Smooth muscle cell (in vitro differentiated cells): ENCODE measurements at regions not wholly inside any gene's neighbourhood (a gene's known extent, or its start where the extent isn't known, plus 50 kb on each side); places are given as distances from the start of the nearest gene placed in this dataset.
A peak's percentile ranks its signal among the peaks of the same experiment; 100 is the strongest.

Source experiments
- DNase-seq: peaks from one replicate; lab custom pipeline; 2025; ENCODE audit not compliant: unreplicated experiment; lab: John Stamatoyannopoulos, UW
- H2AFZ ChIP-seq: fragments of 200-600 bp; sonication (generic); 2 replicates; pipeline ENCODE4 v1.6.0; 2016; ENCODE audit warnings: antibody characterized with exemption, low read depth, mild to moderate bottlenecking
- H3F3A ChIP-seq: fragments of 200-600 bp; sonication (generic); 2 replicates; pipeline ENCODE4 v1.6.0; 2017; ENCODE audit warnings: antibody characterized with exemption, low read depth
- H3K27ac ChIP-seq: fragments of 200-600 bp; sonication (generic); 2 replicates; pipeline ENCODE4 v1.5.1; 2016; ENCODE audit warnings: low read depth, mild to moderate bottlenecking
- H3K27me3 ChIP-seq: fragments of 200-600 bp; sonication (generic); 2 replicates; pipeline ENCODE4 v1.6.1; 2016; ENCODE audit warnings: low read depth, mild to moderate bottlenecking
- H3K36me3 ChIP-seq: fragments of 200-600 bp; sonication (generic); 2 replicates; pipeline ENCODE4 v1.5.1; 2016; ENCODE audit warnings: low read depth
- H3K4me1 ChIP-seq: fragments of 200-600 bp; sonication (generic); 2 replicates; pipeline ENCODE4 v1.5.1; 2016; ENCODE audit warnings: low read depth
- H3K4me2 ChIP-seq: fragments of 200-600 bp; sonication (generic); 2 replicates; pipeline ENCODE4 v1.6.0; 2016; ENCODE audit warnings: mild to moderate bottlenecking
- H3K4me3 ChIP-seq: fragments of 200-600 bp; sonication (generic); 2 replicates; pipeline ENCODE4 v1.5.1; 2016; ENCODE audit warnings: mild to moderate bottlenecking
- H3K79me2 ChIP-seq: fragments of 200-600 bp; sonication (generic); 2 replicates; pipeline ENCODE4 v1.6.0; 2016; ENCODE audit warnings: low read depth, mild to moderate bottlenecking
- H3K9ac ChIP-seq: fragments of 200-600 bp; sonication (generic); 2 replicates; pipeline ENCODE4 v1.6.0; 2016; ENCODE audit warnings: low read depth
- H3K9me3 ChIP-seq: fragments of 200-600 bp; sonication (generic); replicated peaks from 2 replicates; pipeline ENCODE4 v1.5.1; 2016; ENCODE audit warnings: low read depth
- H4K20me1 ChIP-seq: fragments of 200-600 bp; sonication (generic); 2 replicates; pipeline ENCODE4 v1.6.0; 2016; ENCODE audit warnings: low read depth
- WGBS: methylation state at CpG from one replicate; pipeline ENCODE4 v1.1.7; 2016; ENCODE audit warnings: low lambda C conversion rate; 5-methylcytosine and 5-hydroxymethylcytosine counted together
- TF ChIP-seq, protein P1 (sequence below): fragments of 200-600 bp; sonication (generic); IDR thresholded peaks from 2 replicates; pipeline ENCODE4 v1.5.1; 2017; ENCODE audit warnings: borderline replicate concordance, mild to moderate bottlenecking, antibody characterized with exemption; ENCODE audit not compliant: insufficient read depth, poor library complexity, severe bottlenecking

DNA sequence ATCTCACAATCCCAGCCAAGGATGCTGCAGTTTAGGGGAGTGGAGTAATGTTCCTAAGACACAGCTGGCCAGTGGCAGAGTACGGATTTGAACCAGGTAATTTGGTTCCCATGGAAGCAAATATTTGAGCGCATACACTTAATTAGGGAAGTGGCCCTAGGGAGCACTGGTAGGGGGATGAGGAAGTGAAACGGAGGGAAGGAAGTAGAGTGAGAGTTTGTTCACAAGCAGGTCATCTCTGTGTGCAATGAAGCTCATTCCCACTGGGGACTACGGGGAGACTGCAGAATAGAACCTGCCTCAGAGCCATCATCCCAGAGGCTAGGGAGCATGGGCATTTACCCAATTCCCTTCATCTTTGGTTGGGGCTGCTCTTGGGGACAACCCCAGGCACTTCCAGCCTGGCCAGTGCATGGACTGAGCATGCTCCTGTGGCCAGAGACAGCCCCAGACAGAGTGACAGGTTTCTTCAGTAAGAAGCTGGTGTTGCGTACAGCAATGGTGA lies 317.2 kb upstream of the PROK2 start:
- Histone ChIP-seq H3K4me3 (no peak overlapping the region), H3K36me3 (no peaks in the 10 kb centered on the region), H3K27me3 (peaks cover 26% of the 10 kb centered on the region), H3K4me2 (no peak overlapping the region), H3K27ac (no peak overlapping the region), H2AFZ (no peak overlapping the region), H3K79me2 (no peaks in the 10 kb centered on the region), H3K9me3 (no peaks in the 10 kb centered on the region), H3K9ac (no peak overlapping the region), H3F3A (no peaks in the 10 kb centered on the region), H4K20me1 (no peaks in the 10 kb centered on the region), H3K4me1 (no peaks in the 10 kb centered on the region)
- TF ChIP-seq, protein P1, sequence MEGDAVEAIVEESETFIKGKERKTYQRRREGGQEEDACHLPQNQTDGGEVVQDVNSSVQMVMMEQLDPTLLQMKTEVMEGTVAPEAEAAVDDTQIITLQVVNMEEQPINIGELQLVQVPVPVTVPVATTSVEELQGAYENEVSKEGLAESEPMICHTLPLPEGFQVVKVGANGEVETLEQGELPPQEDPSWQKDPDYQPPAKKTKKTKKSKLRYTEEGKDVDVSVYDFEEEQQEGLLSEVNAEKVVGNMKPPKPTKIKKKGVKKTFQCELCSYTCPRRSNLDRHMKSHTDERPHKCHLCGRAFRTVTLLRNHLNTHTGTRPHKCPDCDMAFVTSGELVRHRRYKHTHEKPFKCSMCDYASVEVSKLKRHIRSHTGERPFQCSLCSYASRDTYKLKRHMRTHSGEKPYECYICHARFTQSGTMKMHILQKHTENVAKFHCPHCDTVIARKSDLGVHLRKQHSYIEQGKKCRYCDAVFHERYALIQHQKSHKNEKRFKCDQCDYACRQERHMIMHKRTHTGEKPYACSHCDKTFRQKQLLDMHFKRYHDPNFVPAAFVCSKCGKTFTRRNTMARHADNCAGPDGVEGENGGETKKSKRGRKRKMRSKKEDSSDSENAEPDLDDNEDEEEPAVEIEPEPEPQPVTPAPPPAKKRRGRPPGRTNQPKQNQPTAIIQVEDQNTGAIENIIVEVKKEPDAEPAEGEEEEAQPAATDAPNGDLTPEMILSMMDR = no peak
- WGBS = 92% methylated on average over 5 of the region's 5 CpGs
- DNase-seq = no peak

- no peak for DNase-seq
- no peaks in the 10 kb centered on the region for H3F3A ChIP-seq
- no peaks in the 10 kb centered on the region for H3K9me3 ChIP-seq
- H3K79me2 ChIP-seq = no peaks in the 10 kb centered on the region
- no peaks in the 10 kb centered on the region for H4K20me1 ChIP-seq
- H3K4me3 ChIP-seq = no peak overlapping the region
- H3K4me2 ChIP-seq = no peak overlapping the region
- TF ChIP-seq, protein P1 = no peak
- peak overlapping the region; percentile 60 for H3K9ac ChIP-seq
- peaks cover 26% of the 10 kb centered on the region for H3K27me3 ChIP-seq
- H3K36me3 ChIP-seq = no peaks in the 10 kb centered on the region
- no peaks in the 10 kb centered on the region for H3K4me1 ChIP-seq
- H3K27ac ChIP-seq = no peak overlapping the region
- H2AFZ ChIP-seq = no peak overlapping the region
- 86% methylated on average over 6 of the region's 6 CpGs for WGBS
These were observed 316.5 kb upstream of the PROK2 start for GRCh38 chr3:72101494-72101893.

GRCh38 chr3:72100601-72101187 lies 315.7 kb upstream of the PROK2 start:
- Histone ChIP-seq H2AFZ (peak overlapping the region; percentile 56), H4K20me1 (no peaks in the 10 kb centered on the region), H3F3A (no peaks in the 10 kb centered on the region), H3K4me1 (no peaks in the 10 kb centered on the region), H3K9me3 (no peaks in the 10 kb centered on the region), H3K79me2 (no peaks in the 10 kb centered on the region), H3K36me3 (no peaks in the 10 kb centered on the region), H3K4me2 (peak overlapping the region; percentile 92), H3K4me3 (peak overlapping the region; percentile 51), H3K27ac (peak overlapping the region; percentile 48), H3K27me3 (peaks cover 26% of the 10 kb centered on the region), H3K9ac (peak overlapping the region; percentile 60)
- WGBS = 1% methylated on average over 21 of the region's 21 CpGs
- TF ChIP-seq, protein P1 = no peak
- peak; percentile 89 for DNase-seq

GRCh38 chr3:72100080-72100511 lies 315.1 kb upstream of the PROK2 start:
- Histone ChIP-seq H3F3A (no peaks in the 10 kb centered on the region), H3K4me2 (peak overlapping the region; percentile 92), H3K4me1 (no peaks in the 10 kb centered on the region), H3K4me3 (peak overlapping the region; percentile 51), H3K79me2 (no peaks in the 10 kb centered on the region), H3K9me3 (no peaks in the 10 kb centered on the region), H3K9ac (peak overlapping the region; percentile 60), H3K36me3 (no peaks in the 10 kb centered on the region), H3K27ac (peak overlapping the region; percentile 48), H2AFZ (peak overlapping the region; percentile 56), H3K27me3 (peaks cover 26% of the 10 kb centered on the region), H4K20me1 (no peaks in the 10 kb centered on the region)
- WGBS = 21% methylated on average over 17 of the region's 17 CpGs
- no peak for DNase-seq
- TF ChIP-seq, protein P1 = no peak
